GM23248 (cell line): ENCODE measurements at regions not wholly inside any gene's neighbourhood (a gene's known extent, or its start where the extent isn't known, plus 50 kb on each side); places are given as distances from the start of the nearest gene placed in this dataset.

Source experiments
- EZH2 ChIP-seq: fragments of 200-600 bp; sonication (generic); IDR thresholded peaks from 2 replicates; pipeline ENCODE4 v1.6.1; 2018; ENCODE audit warnings: antibody characterized with exemption, mild to moderate bottlenecking; ENCODE audit not compliant: insufficient read depth, poor library complexity, severe bottlenecking
- EZH2phosphoT487 ChIP-seq: fragments of 200-600 bp; sonication (generic); IDR thresholded peaks from 2 replicates; pipeline ENCODE4 v1.6.1; 2018; ENCODE audit warnings: antibody characterized with exemption, moderate library complexity, mild to moderate bottlenecking, low read depth; ENCODE audit not compliant: insufficient read depth

- TF ChIP-seq EZH2 (no peak), EZH2phosphoT487 (no peak)
Observed at GRCh38 chr10:11672836-11673235, 61.4 kb upstream of the USP6NL start.
